ENCODE measurements at regions not wholly inside any gene's neighbourhood (a gene's known extent, or its start where the extent isn't known, plus 50 kb on each side); places are given as distances from the start of the nearest gene placed in this dataset.

DNA sequence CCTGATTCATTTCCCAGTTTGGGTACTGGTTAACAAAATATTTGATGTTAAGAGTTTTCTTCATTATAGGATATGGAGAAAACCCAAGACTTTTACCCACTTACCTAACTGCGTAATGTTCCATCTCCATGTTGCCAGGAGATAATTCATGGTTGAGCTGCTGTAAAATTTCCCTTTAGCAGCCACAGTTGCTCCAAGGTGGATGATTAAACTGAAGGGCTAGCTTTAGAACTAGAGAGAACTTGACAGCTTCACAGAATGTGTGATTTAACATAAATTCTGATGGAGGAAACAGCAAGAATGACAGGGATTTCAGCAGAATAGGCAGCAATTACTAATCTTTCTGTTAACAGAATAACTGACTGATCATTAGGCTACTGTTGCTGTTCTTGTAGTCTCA lies 236.1 kb downstream of the MEF2C start:
- BruUV-seq (replicated peaks) = no TSS peak
- TF ChIP-seq TCF7L2 (IDR thresholded peaks at IDR 0.05; ENCODE audit: borderline replicate concordance, extremely low read depth, insufficient read depth, insufficient read length) (no peak), SIN3A (IDR thresholded peaks at IDR 0.05; ENCODE audit: low read depth) (no peak), EZH2 (IDR thresholded peaks at IDR 0.05) (no peak), SP1 (IDR thresholded peaks at IDR 0.05; ENCODE audit: low read depth) (no peak), CEBPB (IDR thresholded peaks at IDR 0.05; ENCODE audit: low read depth) (no peak), YY1 (IDR thresholded peaks at IDR 0.05; ENCODE audit: extremely low read depth, insufficient replicate concordance, low read depth, low read length) (no peak), ZFX (IDR thresholded peaks at IDR 0.05) (no peak), ATF3 (IDR thresholded peaks at IDR 0.05) (no peak)
- TF ChIP-seq, protein P1, sequence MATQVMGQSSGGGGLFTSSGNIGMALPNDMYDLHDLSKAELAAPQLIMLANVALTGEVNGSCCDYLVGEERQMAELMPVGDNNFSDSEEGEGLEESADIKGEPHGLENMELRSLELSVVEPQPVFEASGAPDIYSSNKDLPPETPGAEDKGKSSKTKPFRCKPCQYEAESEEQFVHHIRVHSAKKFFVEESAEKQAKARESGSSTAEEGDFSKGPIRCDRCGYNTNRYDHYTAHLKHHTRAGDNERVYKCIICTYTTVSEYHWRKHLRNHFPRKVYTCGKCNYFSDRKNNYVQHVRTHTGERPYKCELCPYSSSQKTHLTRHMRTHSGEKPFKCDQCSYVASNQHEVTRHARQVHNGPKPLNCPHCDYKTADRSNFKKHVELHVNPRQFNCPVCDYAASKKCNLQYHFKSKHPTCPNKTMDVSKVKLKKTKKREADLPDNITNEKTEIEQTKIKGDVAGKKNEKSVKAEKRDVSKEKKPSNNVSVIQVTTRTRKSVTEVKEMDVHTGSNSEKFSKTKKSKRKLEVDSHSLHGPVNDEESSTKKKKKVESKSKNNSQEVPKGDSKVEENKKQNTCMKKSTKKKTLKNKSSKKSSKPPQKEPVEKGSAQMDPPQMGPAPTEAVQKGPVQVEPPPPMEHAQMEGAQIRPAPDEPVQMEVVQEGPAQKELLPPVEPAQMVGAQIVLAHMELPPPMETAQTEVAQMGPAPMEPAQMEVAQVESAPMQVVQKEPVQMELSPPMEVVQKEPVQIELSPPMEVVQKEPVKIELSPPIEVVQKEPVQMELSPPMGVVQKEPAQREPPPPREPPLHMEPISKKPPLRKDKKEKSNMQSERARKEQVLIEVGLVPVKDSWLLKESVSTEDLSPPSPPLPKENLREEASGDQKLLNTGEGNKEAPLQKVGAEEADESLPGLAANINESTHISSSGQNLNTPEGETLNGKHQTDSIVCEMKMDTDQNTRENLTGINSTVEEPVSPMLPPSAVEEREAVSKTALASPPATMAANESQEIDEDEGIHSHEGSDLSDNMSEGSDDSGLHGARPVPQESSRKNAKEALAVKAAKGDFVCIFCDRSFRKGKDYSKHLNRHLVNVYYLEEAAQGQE (IDR thresholded peaks at IDR 0.05; ENCODE audit: low read depth) = no peak
- Histone ChIP-seq H3K36me3 (ENCODE audit: control insufficient read depth in 1 of 2, insufficient read depth in 2 of 2, low read length in 2 of 2) (no peaks in the 10 kb centered on the region), H3K79me2 (ENCODE audit: insufficient read depth, low read length) (no peaks in the 10 kb centered on the region), H2AFZ (ENCODE audit: low read depth, low read length, poor library complexity, severe bottlenecking) (no peak overlapping the region), H3K4me3 (replicated peaks in 1 of 2; ENCODE audit: low read depth in 1 of 2, low read length in 2 of 2) (no peak overlapping the region), H4K20me1 (ENCODE audit: insufficient read depth) (no peaks in the 10 kb centered on the region), H3K4me1 (ENCODE audit: control insufficient read depth in 1 of 2, insufficient read depth in 2 of 2, low read length in 2 of 2) (no peaks in the 10 kb centered on the region), H3K9me3 (ENCODE audit: control insufficient read depth in 1 of 2, insufficient read depth in 1 of 2, low read depth in 1 of 2, low read length in 2 of 2) (no peaks in the 10 kb centered on the region), H3K9ac (ENCODE audit: low read length) (no peak overlapping the region), H3K27ac (ENCODE audit: low read depth, low read length) (no peak overlapping the region), H3K9me2 (ENCODE audit: insufficient read depth) (no peaks in the 10 kb centered on the region), H3K27me3 (ENCODE audit: insufficient read depth, low read length) (no peaks in the 10 kb centered on the region), H3K4me2 (ENCODE audit: low read length) (no peak overlapping the region)
- CTCF ChIA-PET = no interaction called here
- POLR2A ChIA-PET = no interaction called here
- intact Hi-C loops (cut with micrococcal nuclease) = no loop called here
- RAD21 ChIA-PET (ENCODE audit: low non-redundant PET in 1 of 2, low total read pairs in 2 of 2, uncharacterized antibody in 2 of 2, unreplicated experiment in 2 of 2) = no interaction called here
- no peak for ATAC-seq
- no peak for DNase-seq (ENCODE audit: low read depth, low spot score)
